NT2/D1 (cell line): ENCODE measurements at regions not wholly inside any gene's neighbourhood (a gene's known extent, or its start where the extent isn't known, plus 50 kb on each side); places are given as distances from the start of the nearest gene placed in this dataset.
"Not testable (repeated sequence)": the region's sequence is repeated elsewhere in the genome, so short reads cannot be mapped to it uniquely, and the experiment has no call there.

Experiments
- DNase-seq: peaks from one replicate; pipeline ENCODE4 v3.0.0-alpha.2; 2011; ENCODE audit warnings: low read depth, low spot score
- H3K27me3 ChIP-seq: 2 replicates; pipeline ENCODE4 v1.6.0; 2011; ENCODE audit warnings: mild to moderate bottlenecking; ENCODE audit not compliant: insufficient read length, insufficient read depth
- H3K36me3 ChIP-seq: 2 replicates; pipeline ENCODE4 v1.6.1; 2011; ENCODE audit warnings: mild to moderate bottlenecking, low read length, mixed read lengths; ENCODE audit not compliant: insufficient read depth, insufficient read length
- H3K4me1 ChIP-seq: 2 replicates; pipeline ENCODE4 v1.5.1; 2011; ENCODE audit not compliant: insufficient read depth, insufficient read length
- H3K4me3 ChIP-seq: 2 replicates; pipeline ENCODE4 v1.5.1; 2011; ENCODE audit warnings: low read depth; ENCODE audit not compliant: insufficient read length
- H3K9ac ChIP-seq: 2 replicates; pipeline ENCODE4 v1.6.0; 2011; ENCODE audit warnings: low read depth; ENCODE audit not compliant: insufficient read length
- H3K9me3 ChIP-seq: 2 replicates; pipeline ENCODE4 v1.5.1; 2011; ENCODE audit warnings: mild to moderate bottlenecking, low read length; ENCODE audit not compliant: insufficient read depth
- SUZ12 ChIP-seq: IDR thresholded peaks from 2 replicates; pipeline ENCODE4 v1.6.1; 2011; ENCODE audit not compliant: insufficient read length, insufficient read depth; ENCODE audit errors: extremely low read depth
- YY1 ChIP-seq: IDR thresholded peaks from 2 replicates; pipeline ENCODE4 v1.6.1; 2011; ENCODE audit not compliant: insufficient read length, insufficient read depth
- ZNF274 ChIP-seq: IDR thresholded peaks from 2 replicates; pipeline ENCODE4 v1.6.1; 2011; ENCODE audit warnings: mild to moderate bottlenecking, low read depth, low read length

DNA sequence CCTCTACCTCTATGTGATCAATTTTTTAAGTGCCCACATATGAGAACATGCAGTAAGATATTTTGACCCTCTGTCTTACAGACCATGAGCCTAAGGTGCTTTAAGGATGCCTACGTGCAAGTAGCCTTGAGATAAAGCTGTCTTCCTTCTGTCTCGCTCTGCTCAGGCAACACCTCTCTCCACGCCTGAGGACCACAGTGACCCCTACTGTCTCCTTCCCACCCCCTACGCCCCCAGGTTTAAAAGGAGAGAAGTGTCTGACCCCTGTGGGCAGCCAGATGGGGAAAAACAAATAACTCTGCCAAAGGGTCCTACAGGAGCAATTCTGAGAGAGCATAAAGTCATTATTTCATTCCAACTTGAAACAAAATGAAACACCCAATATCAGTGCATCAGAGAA, 286.4 kb upstream of the TMEM132C start:
- TF ChIP-seq YY1 (no peak), ZNF274 (no peak), SUZ12 (no peak)
- Histone ChIP-seq H3K27me3 (no peaks in the 10 kb centered on the region), H3K4me1 (no peaks in the 10 kb centered on the region), H3K9me3 (no peaks in the 10 kb centered on the region), H3K36me3 (no peaks in the 10 kb centered on the region), H3K9ac (no peak overlapping the region), H3K4me3 (no peak overlapping the region)
- peak; percentile 11 for DNase-seq

DNA sequence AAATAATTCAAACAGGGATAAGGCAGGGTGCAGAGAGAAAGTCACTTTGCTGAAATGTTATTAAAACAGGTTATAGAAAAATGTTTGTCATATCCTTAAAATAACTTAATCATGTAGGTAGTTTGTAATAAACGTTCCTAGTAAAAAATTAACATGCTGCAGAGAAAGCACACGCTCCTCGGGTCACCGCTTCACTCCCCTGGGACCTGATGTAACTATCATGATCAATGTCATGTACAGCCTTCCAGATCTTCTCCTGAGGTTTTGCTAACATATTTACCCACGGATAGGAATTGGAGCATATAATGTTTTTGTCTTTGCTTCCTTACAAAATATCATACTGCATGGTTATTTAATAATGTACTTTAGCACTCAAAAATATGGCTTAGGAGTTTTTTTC, 285.1 kb upstream of the TMEM132C start:
- Histone ChIP-seq H3K36me3 (no peaks in the 10 kb centered on the region), H3K4me3 (no peak overlapping the region), H3K9ac (no peak overlapping the region), H3K9me3 (no peaks in the 10 kb centered on the region), H3K4me1 (no peaks in the 10 kb centered on the region), H3K27me3 (no peaks in the 10 kb centered on the region)
- TF ChIP-seq SUZ12 (no peak), ZNF274 (no peak), YY1 (no peak)
- DNase-seq: no peak

DNA sequence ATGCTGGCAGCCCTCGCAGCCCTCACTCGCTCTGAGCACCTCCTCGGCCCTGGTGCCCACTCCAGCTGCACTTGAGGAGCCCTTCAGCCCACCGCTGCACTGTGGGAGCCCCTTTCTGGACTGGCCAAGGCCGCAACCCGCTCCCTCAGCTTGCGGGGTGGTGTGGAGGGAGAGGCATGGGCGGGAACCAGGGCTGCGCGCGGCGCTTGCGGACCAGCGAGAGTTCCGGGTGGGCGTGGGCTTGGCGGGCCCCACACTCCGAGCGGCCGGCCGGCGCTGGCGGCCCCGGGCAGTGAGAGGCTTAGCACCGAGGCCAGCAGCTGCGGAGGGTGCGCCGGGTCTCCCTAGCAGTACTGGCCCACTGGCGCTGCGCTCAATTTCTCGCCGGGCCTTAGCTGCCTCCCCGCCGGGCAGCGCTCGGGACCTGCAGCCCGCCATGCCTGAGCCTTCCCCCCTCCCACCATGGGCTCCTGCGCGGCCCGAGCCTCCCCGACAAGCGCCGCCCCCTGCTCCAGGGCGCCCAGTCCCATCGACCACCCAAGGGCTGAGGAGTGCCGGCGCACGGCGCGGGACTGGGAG, 283.7 kb upstream of the TMEM132C start:
- H3K4me3 ChIP-seq, DNase-seq, H3K9me3 ChIP-seq, H3K9ac ChIP-seq, H3K4me1 ChIP-seq, H3K27me3 ChIP-seq, H3K36me3 ChIP-seq: not testable (repeated sequence)

DNA sequence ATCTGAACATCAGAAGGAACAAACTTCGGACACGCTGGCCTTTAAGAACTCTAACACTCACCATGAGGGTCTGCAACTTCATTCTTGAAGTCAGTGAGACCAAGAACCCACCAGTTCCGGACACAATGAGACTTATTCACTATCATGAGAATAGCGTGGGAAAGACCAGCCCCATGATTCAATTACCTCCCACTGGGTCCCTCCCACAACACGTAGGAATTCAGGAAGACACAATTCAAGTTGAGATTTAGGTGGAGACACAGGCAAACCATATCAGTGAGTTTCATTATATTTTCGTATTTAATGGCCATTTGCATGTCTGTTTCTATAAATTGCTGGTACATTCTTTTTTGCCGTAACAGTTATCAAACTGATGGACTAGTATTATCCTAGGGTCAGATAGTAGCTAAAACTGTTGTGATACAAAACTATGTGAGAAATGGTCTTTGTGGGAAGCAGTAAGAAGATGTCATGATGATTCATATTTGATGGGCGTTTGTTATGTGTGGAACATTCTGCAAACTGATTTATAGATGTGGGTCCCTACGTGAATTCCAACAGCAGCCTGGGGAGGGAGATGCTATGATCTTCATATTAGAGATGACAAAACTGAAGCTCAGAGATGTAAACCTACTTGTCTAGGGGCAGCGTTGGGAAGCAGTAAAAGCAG, 282.4 kb upstream of the TMEM132C start:
- H3K9me3 ChIP-seq: no peaks in the 10 kb centered on the region
- no peaks in the 10 kb centered on the region for H3K27me3 ChIP-seq
- H3K9ac ChIP-seq: no peak overlapping the region
- no peaks in the 10 kb centered on the region for H3K4me1 ChIP-seq
- DNase-seq: no peak
- H3K36me3 ChIP-seq: no peaks in the 10 kb centered on the region
- no peak overlapping the region for H3K4me3 ChIP-seq
- TF ChIP-seq YY1 (no peak), SUZ12 (no peak), ZNF274 (no peak)

DNA sequence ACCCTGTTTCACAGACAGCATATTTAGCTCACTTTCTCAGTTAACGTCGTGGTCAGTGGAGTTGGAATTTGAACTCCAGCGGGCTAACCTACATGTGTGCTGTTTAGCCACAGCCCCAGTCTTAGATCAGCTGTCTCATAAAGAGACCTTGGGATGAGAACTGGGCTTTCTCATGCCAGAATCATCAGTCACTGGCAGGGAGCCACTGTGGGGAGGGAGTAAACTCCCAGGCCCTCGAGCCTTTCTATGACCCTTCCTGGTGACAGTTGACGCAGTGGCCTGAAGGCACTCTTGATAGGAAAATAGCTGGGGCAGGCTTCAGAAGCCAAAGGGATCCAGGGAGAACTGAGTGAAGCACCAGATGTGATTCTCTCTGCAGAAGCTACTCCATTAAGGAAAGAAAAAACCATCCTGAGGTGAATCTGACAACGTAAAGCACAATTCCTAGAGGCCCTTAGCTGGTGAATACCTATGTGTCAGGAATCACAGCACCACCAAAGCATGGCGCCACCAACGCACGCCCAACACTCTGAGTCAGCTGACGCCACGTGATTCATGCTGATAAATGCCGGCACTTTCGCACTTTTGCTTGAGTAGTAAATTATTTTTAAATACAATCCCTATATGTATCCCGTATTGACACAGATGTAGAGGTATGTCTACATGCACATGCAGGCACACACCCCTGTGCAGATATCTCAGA, 279.6 kb upstream of the TMEM132C start:
- Histone ChIP-seq H3K4me3 (no peak overlapping the region), H3K4me1 (no peaks in the 10 kb centered on the region), H3K27me3 (no peaks in the 10 kb centered on the region), H3K9ac (no peak overlapping the region), H3K9me3 (peaks cover 8% of the 10 kb centered on the region; the same call in 1 of the 2 replicates), H3K36me3 (no peaks in the 10 kb centered on the region)
- no peak for TF ChIP-seq YY1
- no peak for TF ChIP-seq ZNF274
- no peak for TF ChIP-seq SUZ12
- DNase-seq: no peak

DNA sequence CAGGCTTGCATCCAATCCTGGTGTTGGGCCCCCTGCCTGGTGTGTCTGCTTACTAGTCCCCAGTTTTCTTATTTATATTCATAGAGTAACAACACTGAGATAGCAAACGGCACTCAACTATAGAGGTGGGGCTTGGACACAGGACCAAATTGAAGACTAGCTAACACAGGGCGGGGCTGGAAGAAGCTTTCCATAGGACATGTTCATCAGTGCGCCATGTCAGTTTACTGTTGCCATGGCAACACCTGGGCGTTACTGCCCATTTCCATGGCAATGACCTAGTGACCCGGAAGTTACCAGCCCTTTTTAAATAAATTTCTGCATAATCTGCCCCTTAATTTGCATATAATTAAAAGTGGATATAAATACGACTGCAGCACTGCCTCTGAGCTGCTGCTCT, 275.5 kb upstream of the TMEM132C start:
- Histone ChIP-seq H3K9ac (no peak overlapping the region), H3K27me3 (no peaks in the 10 kb centered on the region), H3K4me1 (no peaks in the 10 kb centered on the region), H3K9me3 (peaks cover 8% of the 10 kb centered on the region), H3K36me3 (no peaks in the 10 kb centered on the region), H3K4me3 (no peak overlapping the region)
- DNase-seq: no peak
- TF ChIP-seq ZNF274 (no peak), SUZ12 (no peak), YY1 (no peak)

DNA sequence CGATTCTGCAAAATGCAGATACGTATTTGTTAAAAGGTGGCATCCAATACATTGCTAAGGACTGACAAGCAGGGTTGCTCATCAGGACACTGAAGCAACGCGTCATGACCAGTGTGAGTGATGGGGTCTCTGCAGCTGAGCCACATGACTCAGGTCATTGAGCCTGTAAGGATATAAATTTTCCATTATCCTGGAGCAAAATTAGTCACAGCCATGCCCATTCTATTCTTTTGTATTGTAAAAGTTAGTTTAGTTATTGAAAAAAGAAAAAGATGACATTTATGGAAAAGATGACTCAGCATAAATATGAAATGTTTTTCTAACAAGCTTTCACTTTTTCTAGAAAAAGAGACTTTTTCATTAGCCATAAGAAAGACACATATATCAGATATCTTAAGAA, 268.0 kb upstream of the TMEM132C start:
- Histone ChIP-seq H3K4me1 (no peaks in the 10 kb centered on the region), H3K9me3 (no peaks in the 10 kb centered on the region; the same call in 1 of the 2 replicates), H3K36me3 (no peaks in the 10 kb centered on the region), H3K27me3 (no peaks in the 10 kb centered on the region), H3K9ac (no peak overlapping the region), H3K4me3 (no peak overlapping the region)
- no peak for TF ChIP-seq SUZ12
- TF ChIP-seq YY1: no peak
- no peak for TF ChIP-seq ZNF274
- DNase-seq: no peak
